ENCODE measurements at regions not wholly inside any gene's neighbourhood (a gene's known extent, or its start where the extent isn't known, plus 50 kb on each side); places are given as distances from the start of the nearest gene placed in this dataset.
A peak's percentile ranks its signal among the peaks of the same experiment; 100 is the strongest.

- no peak for DNase-seq
These were observed 58.6 kb downstream of the TMEM17 start for GRCh38 chr2:62447411-62447810.

DNA sequence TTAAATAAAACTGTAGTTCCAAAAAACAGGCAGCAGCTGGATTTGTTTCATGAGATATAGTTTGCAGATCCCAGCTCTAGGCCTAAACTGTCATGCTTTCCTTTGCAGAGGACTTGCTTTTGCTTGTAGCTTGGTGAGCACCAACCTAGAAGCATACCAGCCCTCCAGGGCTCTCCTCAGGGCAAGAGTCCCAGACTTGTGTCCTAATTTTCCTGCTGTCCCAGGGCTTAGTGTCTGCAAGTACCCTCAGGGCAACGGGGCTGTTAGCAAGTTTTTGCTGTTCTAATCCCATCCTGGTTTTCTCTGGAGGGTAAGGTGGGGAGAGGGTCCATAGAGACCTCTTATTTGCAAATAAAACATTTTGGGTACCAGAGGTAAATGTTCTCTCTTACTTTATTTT, 59.5 kb downstream of the TMEM17 start:
- no peak for DNase-seq

- DNase-seq = no peak
These were observed 62.1 kb downstream of the TMEM17 start for GRCh38 chr2:62443886-62444285.

- no peak for DNase-seq
These were observed 62.5 kb downstream of the TMEM17 start for GRCh38 chr2:62443471-62443870.

- no peak for DNase-seq
These were observed 64.2 kb downstream of the TMEM17 start for GRCh38 chr2:62441824-62442223.

DNA sequence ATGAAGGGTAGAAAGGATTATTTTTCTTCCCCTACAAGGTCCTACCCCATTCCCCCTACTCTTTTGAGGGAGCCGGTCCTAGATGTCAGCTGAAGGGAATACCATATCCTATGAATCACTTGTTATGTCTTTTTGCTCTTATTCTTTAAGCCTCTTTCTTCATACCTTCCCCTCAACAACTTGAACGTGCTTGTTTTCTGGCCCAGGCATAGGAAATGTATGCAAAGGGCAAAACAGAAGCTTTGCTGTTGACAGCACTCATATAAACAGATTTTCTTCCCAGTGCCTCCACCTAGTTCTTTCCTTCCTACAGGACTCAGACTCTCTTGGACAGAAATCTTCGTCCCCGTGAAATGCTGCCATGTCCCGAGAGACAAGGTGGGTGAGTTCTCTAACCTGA, 64.6 kb downstream of the TMEM17 start:
- DNase-seq = no peak

- DNase-seq = no peak
These were observed 65.6 kb downstream of the TMEM17 start for GRCh38 chr2:62440281-62440946.

DNA sequence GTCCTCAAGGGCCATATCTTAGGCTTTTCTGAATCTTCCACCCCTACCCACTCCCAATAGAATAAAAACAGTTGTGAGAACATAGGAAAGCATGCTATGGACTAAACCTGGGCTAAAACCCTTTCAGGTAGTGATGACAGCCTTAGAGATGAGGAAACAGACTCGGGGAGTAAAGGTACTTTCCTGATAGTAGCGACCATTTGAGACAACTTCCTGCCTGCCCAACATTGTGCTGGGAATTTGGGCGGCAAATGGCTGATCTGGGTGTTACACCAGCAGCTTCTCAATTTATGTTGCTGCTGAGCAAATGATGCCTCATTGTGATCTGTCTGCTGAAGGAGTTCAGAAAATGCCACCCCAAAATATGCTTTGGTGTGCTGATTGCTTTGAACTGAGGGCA, 66.6 kb downstream of the TMEM17 start:
- DNase-seq = no peak

- no peak for DNase-seq
These were observed 68.2 kb downstream of the TMEM17 start for GRCh38 chr2:62437785-62438184.

DNA sequence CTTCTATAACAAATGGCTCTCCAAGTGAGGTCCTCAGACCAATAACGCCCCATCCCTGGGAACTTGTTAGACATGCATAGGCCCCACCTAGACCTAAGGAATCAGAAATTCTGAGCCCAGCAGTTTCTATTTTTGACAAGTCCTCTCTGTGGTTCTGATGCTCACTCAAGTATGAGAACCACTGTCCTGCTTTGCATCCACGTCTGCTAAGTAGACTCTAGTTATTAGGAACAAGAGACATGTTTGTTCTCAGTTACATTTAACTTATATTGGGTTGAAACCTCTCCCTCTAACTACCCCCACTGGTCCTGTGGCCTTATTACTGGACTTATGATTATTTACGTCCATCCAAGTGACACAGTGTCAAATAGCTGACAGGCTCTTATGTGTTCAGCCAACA, 70.3 kb downstream of the TMEM17 start:
- no peak for DNase-seq

- DNase-seq = no peak
These were observed 73.6 kb downstream of the TMEM17 start for GRCh38 chr2:62432407-62432806.

- no peak for DNase-seq
These were observed 74.5 kb downstream of the TMEM17 start for GRCh38 chr2:62431512-62431911.

DNA sequence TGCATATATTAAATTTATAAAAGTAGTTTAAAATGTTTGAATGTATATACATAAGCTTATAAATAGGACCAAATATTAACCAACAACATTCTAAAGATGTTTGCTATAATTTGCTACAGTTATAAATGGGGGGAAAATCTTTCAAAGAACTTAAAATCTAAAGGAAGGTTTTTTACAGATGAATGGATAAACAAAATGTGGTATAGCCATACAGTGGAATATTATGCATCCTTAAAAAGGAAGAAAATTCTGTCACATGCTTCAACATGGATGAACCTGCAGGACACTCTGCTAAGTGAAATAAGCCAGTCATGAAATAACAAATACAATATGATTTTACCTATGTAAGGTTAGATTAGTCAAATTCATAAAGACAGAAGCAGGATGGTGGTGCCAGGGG, 75.8 kb downstream of the TMEM17 start:
- no peak for DNase-seq

GRCh38 chr2:62427146-62427545, 78.8 kb downstream of the TMEM17 start:
- DNase-seq = no peak

- no peak for DNase-seq
These were observed 79.7 kb downstream of the TMEM17 start for GRCh38 chr2:62426154-62426912.

DNA sequence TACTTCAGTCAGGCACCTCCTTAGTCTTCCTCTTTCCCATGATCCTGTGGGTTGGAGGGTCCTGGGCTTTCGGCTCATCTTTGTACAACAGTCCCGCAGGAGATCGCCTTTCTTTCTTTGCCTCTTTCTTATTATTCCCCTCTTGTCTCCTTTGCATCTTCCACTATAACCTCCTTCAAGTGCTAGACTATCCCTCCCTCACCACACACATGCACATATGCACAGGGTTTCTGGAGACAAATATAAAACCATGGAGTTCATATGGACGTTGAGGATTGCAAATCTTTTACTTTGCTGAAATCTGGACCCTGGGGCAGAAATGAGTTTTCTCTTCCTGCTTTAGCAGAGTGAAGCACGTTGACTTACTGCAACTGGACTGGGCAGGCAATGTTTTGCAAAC, 80.3 kb downstream of the TMEM17 start:
- DNase-seq = no peak

DNA sequence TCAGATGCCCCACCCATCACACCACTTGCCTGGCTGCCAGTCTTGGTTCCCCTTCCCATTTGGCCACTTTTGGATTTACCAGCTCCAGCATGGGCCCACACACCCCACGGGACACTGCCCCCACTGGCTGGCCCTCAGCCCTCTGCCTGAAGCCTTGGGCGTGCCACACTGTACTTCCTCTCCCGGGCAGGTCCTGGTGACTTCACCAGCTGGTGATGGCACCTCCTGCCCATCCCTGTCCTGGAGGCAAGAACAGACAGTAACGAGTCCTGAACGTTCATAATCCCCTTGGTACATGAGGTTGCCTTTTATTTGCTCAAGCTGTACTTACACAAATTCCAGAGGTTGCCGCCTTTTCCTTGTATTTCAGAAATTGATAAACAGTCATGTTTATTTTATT, 81.1 kb downstream of the TMEM17 start:
- DNase-seq = no peak

- DNase-seq = peak; percentile 39 to 65
These were observed 82.0 kb downstream of the TMEM17 start for GRCh38 chr2:62423883-62424458.

DNA sequence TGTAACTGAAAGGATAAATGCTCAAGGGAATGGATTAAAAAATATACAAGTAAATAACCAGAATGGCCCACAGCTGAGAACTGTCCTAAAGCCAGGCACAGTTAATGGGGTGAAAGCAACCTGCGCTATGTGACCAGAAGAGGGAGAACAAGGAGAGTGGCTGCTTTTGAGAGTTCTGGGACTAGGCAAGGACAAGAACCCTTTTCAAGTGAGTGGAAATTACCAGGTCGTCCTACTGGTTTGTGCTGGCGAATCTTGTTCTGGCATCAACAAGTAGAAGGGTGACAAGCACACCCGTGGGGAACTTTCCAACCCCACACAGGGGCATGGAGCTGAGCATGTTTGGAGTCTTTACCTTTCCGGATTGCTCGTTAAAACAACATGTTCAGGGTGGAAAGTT, 82.8 kb downstream of the TMEM17 start:
- DNase-seq = no peak

DNA sequence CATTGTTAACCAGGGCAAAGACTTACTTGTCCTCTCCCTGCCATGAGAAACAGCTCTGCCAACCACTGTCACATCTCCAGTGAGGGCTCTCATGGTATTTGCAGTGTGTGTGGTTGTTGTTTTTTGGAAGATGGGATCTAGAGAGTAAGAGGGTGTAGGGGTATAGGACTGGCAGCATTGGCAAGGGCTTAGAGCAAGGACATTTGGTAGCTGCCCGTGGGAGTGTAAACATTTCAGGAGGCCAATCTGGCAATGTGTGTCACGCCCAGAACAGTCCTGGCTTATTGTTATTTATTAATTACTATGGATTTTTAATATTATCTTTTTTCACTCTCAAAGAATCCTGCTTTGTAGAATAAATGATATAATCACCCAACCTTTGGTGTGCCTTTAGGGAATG, 90.5 kb downstream of the TMEM17 start:
- peak in 1 of 2 donors; percentile 14 for DNase-seq

DNA sequence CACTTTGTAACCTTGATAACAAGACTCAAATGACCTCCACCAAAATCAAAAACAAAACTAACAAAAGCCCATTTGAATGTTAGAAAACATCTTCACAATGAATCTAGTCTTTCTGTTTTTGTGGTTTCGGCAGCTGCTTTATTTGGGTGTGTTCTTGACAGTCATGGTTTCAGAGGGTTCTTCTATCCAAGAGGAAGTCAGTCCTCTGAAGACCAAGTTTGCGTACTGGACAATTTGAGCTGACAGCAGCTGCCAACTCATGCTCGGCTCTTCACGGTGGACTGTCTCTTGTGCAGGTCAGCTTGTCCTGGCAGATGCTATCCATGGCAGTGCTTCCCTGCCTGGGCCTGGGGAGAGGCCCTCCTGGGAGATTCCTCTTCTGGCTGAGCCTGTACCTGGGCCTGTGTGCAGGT, 91.0 kb downstream of the TMEM17 start:
- peak; percentile 15 to 54 for DNase-seq

DNA sequence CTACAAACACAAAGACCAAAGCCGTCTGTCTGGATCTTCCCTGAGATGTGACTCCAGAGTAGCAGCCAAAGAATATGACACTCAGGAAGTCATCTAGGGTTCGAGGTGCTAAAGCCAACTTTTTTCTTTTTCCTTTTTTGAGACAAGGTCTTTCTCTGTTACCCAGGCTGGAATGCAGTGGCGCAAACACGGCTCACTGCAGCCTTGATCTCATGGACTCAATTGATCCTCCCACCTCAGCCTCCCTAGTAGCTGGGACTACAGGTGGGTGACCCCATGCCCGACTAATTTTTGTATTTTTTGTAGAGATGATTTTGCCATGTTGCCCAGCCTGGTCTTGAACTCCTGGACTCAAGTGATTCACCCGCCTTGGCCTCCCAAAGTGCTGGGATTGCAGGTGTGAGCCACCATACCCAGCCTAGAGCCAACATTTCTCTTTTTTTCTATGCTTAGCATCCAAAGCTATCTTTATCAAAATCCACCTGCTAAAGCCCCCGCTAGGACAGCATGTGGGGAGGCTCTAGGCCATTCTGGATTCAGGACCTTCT, 92.8 kb downstream of the TMEM17 start:
- no peak for DNase-seq

DNA sequence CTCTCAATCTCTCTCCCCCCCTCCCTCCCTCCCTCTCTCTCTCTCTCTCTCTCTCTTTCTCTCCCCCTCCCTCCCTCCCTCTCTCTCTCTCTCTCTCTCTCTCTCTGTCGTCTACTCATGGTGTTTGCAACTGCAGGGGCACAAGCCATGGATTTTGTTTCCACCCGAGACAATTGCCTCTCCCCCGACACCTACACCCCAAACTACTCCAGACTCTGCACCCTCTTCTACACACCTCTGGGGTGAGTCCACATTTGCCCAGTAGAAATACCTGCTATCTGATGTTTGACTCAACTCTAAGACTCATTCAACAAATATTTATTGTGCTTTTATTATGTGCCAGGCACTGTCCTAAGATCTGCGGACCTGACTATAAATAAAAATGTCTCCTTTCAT, 93.7 kb downstream of the TMEM17 start:
- no peak for DNase-seq

DNA sequence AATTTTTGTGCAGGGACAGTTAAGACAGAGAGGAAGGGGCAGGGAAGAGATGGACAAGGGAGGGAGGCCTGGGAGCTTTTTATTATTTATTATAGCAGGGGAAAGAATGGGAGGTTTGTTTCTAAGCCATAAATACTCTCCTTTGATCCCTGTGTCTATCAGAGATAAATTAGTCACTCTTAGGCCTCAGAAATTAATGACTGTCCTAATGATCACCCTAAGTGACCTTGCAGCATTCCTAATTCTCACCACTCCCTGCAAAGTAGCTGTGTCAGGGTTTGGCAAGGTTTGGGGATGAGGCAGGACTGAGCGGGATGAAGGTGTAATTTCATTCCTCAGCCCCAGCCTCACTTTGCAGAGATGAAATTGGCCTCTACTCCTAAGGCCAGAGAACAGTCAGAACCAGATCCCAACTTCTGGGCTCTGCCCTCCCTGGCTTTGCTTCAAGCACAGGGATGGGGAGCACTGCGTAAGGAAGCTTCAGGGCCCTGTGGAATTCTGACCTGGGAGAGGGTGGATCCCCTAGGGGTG, 95.0 kb downstream of the TMEM17 start:
- DNase-seq = no peak

All from hippocampal formation (tissue), 2 donors.